Keratinocyte (primary cell): ENCODE measurements at regions not wholly inside any gene's neighbourhood (a gene's known extent, or its start where the extent isn't known, plus 50 kb on each side); places are given as distances from the start of the nearest gene placed in this dataset.

Experiments
- CTCF ChIP-seq, 3 experiments: IDR thresholded peaks in 1 of 3; conservative IDR thresholded peaks in 1 of 3; optimal IDR thresholded peaks in 1 of 3; 2 replicates in 2 of 3; 3 replicates in 1 of 3; pipeline versions ENCODE3 to v1.5.1; 2011; ENCODE audit warnings: low read length in 3 of 3, mild to moderate bottlenecking in 3 of 3, moderate library complexity in 2 of 3, control low read depth in 1 of 3, inconsistent platforms in 1 of 3; ENCODE audit not compliant: insufficient read depth in 2 of 3; ENCODE audit errors: extremely low read depth in 1 of 3
- EZH2 ChIP-seq: IDR thresholded peaks from one replicate; pipeline ENCODE4 v1.6.1; 2012; ENCODE audit warnings: inconsistent platforms, mild to moderate bottlenecking, low read length, moderate library complexity

GRCh38 chr7:15033039-15033438 is 130.5 kb upstream of the DGKB start:
- no peak for TF ChIP-seq CTCF (optimal IDR thresholded peaks at IDR 0.05 in 1 of 3, IDR thresholded peaks at IDR 0.05 in 1 of 3, conservative IDR thresholded peaks at IDR 0.05 in 1 of 3; ENCODE audit: extremely low read depth in 1 of 3, insufficient read depth in 2 of 3, low read length in 3 of 3)
- no peak for TF ChIP-seq EZH2
